Loucy (cell line): ENCODE measurements at regions not wholly inside any gene's neighbourhood (a gene's known extent, or its start where the extent isn't known, plus 50 kb on each side); places are given as distances from the start of the nearest gene placed in this dataset.

ENCODE experiments used
- H2AFZ ChIP-seq: fragments of 200-600 bp; sonication (generic); 2 replicates; pipeline ENCODE4 v1.6.0; 2016; ENCODE audit warnings: antibody characterized with exemption, mild to moderate bottlenecking, low read length, moderate library complexity
- H3F3A ChIP-seq: fragments of 200-600 bp; 2 replicates; pipeline ENCODE4 v1.6.0; 2016; ENCODE audit warnings: antibody characterized with exemption, low read depth, mild to moderate bottlenecking
- H3K27me3 ChIP-seq: fragments of 200-600 bp; sonication (generic); 2 replicates; pipeline ENCODE4 v1.6.1; 2014; ENCODE audit warnings: low read length, mild to moderate bottlenecking; ENCODE audit not compliant: insufficient read depth, poor library complexity, severe bottlenecking
- H3K36me3 ChIP-seq: fragments of 200-600 bp; sonication (generic); 2 replicates; pipeline ENCODE4 v1.6.1; 2016; ENCODE audit warnings: low read length; ENCODE audit not compliant: insufficient read depth
- H3K4me1 ChIP-seq: fragments of 200-600 bp; sonication (generic); 2 replicates; pipeline ENCODE4 v1.5.1; 2014; ENCODE audit warnings: low read length, mild to moderate bottlenecking; ENCODE audit not compliant: insufficient read depth, poor library complexity, severe bottlenecking
- H3K4me2 ChIP-seq: fragments of 200-600 bp; sonication (generic); 2 replicates; pipeline ENCODE4 v1.6.0; 2014; ENCODE audit warnings: antibody characterized with exemption, low read length, low read depth, mild to moderate bottlenecking; ENCODE audit not compliant: poor library complexity, severe bottlenecking
- H3K4me3 ChIP-seq: fragments of 200-600 bp; sonication (generic); 2 replicates; pipeline ENCODE4 v1.5.1; 2014; ENCODE audit warnings: low read length, mild to moderate bottlenecking, mixed read lengths; ENCODE audit not compliant: poor library complexity, severe bottlenecking
- H3K79me2 ChIP-seq: fragments of 200-600 bp; sonication (generic); 2 replicates; pipeline ENCODE4 v1.6.1; 2014; ENCODE audit warnings: low read length; ENCODE audit not compliant: insufficient read depth
- H3K9ac ChIP-seq: fragments of 200-600 bp; sonication (generic); 2 replicates; pipeline ENCODE4 v1.6.0; 2014; ENCODE audit warnings: mild to moderate bottlenecking, low read depth, low read length, moderate library complexity; ENCODE audit not compliant: poor library complexity, severe bottlenecking
- H3K9me2 ChIP-seq: fragments of 200-600 bp; sonication (generic); replicated peaks from 2 replicates; pipeline ENCODE4 v1.6.1; 2016; ENCODE audit warnings: low read depth, low read length, mixed read lengths
- H3K9me3 ChIP-seq: fragments of 200-600 bp; sonication (generic); 2 replicates; pipeline ENCODE4 v1.6.1; 2014; ENCODE audit warnings: mild to moderate bottlenecking, antibody characterized with exemption, low read length, low read depth; ENCODE audit not compliant: insufficient read depth
- H4K20me1 ChIP-seq: fragments of 200-600 bp; sonication (generic); 2 replicates; pipeline ENCODE4 v1.6.0; 2014; ENCODE audit warnings: antibody characterized with exemption, low read length, mild to moderate bottlenecking; ENCODE audit not compliant: insufficient read depth, poor library complexity, severe bottlenecking
- EZH2phosphoT487 ChIP-seq: fragments of 200-600 bp; IDR thresholded peaks from 2 replicates; pipeline ENCODE4 v1.6.1; 2018; ENCODE audit warnings: antibody characterized with exemption, mild to moderate bottlenecking, moderate library complexity, borderline replicate concordance
- TF ChIP-seq, protein P1 (sequence below): fragments of 200-600 bp; sonication (generic); conservative IDR thresholded peaks from 2 replicates; pipeline ENCODE4 v1.5.1; 2014; ENCODE audit warnings: mild to moderate bottlenecking, antibody characterized with exemption, low read length

GRCh38 chr2:71898851-71899681 is 248.6 kb downstream of the CYP26B1 start:
- Histone ChIP-seq H3K4me2 (no peak overlapping the region), H3K27me3 (no peaks in the 10 kb centered on the region), H3K4me1 (no peaks in the 10 kb centered on the region), H4K20me1 (no peaks in the 10 kb centered on the region), H3K36me3 (no peaks in the 10 kb centered on the region), H3K9ac (no peak overlapping the region), H3K9me3 (no peaks in the 10 kb centered on the region), H3F3A (no peaks in the 10 kb centered on the region), H3K4me3 (no peak overlapping the region), H2AFZ (no peak overlapping the region), H3K79me2 (no peaks in the 10 kb centered on the region), H3K9me2 (no peaks in the 10 kb centered on the region)
- TF ChIP-seq EZH2phosphoT487: no peak
- TF ChIP-seq, protein P1, sequence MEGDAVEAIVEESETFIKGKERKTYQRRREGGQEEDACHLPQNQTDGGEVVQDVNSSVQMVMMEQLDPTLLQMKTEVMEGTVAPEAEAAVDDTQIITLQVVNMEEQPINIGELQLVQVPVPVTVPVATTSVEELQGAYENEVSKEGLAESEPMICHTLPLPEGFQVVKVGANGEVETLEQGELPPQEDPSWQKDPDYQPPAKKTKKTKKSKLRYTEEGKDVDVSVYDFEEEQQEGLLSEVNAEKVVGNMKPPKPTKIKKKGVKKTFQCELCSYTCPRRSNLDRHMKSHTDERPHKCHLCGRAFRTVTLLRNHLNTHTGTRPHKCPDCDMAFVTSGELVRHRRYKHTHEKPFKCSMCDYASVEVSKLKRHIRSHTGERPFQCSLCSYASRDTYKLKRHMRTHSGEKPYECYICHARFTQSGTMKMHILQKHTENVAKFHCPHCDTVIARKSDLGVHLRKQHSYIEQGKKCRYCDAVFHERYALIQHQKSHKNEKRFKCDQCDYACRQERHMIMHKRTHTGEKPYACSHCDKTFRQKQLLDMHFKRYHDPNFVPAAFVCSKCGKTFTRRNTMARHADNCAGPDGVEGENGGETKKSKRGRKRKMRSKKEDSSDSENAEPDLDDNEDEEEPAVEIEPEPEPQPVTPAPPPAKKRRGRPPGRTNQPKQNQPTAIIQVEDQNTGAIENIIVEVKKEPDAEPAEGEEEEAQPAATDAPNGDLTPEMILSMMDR: no peak

DNA sequence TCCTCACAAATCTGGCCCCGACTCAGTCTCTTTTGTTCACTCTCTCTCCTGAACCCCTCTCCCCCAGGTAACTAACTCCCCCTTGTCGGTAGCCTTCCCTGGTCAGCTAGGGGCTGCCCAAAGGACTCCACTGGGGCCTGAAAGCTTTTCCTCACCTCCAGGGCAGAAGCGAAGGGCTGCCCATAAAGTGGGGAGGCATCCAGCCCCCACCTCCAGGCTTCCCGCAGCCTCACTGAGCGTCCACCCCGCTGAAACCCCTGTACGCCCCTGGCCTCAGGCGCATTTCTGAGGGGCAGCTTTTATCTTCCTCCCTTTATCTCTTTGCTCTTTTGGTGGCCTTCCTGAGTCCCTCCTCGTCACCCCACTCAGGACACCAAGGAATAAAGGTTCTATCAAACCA is 249.3 kb downstream of the CYP26B1 start:
- H4K20me1 ChIP-seq: no peaks in the 10 kb centered on the region
- H3K9me2 ChIP-seq: no peaks in the 10 kb centered on the region
- H3K4me3 ChIP-seq: no peak overlapping the region
- no peaks in the 10 kb centered on the region for H3K36me3 ChIP-seq
- H3F3A ChIP-seq: no peaks in the 10 kb centered on the region
- no peak overlapping the region for H3K9ac ChIP-seq
- no peak for TF ChIP-seq EZH2phosphoT487
- TF ChIP-seq, protein P1: no peak
- H3K79me2 ChIP-seq: no peaks in the 10 kb centered on the region
- H3K4me2 ChIP-seq: no peak overlapping the region
- no peaks in the 10 kb centered on the region for H3K4me1 ChIP-seq
- H3K9me3 ChIP-seq: no peaks in the 10 kb centered on the region
- no peak overlapping the region for H2AFZ ChIP-seq
- no peaks in the 10 kb centered on the region for H3K27me3 ChIP-seq

DNA sequence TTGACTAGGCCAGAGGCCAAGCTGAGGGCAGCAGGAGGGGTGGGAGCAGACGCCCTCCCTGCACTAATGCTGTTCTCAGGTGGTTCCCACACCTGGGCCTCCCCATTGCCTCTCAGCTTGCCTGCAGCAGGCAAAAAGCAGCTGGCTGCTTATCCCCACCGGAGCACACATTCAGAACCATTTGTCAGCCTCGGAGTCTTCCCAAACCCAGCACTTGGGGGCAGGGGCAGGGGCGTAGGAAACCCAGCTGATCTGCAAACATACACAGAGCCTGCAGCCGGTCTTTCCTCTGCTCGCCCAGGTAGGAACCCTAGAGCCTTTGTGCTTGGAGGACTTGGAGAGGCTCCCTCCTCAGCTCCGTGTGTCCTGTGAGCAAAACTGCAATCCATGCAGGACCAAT is 249.8 kb downstream of the CYP26B1 start:
- Histone ChIP-seq H3K36me3 (no peaks in the 10 kb centered on the region), H4K20me1 (no peaks in the 10 kb centered on the region), H3K27me3 (no peaks in the 10 kb centered on the region), H3K79me2 (no peaks in the 10 kb centered on the region), H3K4me2 (no peak overlapping the region), H3K4me1 (no peaks in the 10 kb centered on the region), H3K9ac (no peak overlapping the region), H2AFZ (no peak overlapping the region), H3K4me3 (no peak overlapping the region), H3F3A (no peaks in the 10 kb centered on the region), H3K9me2 (no peaks in the 10 kb centered on the region), H3K9me3 (no peaks in the 10 kb centered on the region)
- TF ChIP-seq, protein P1: no peak
